ENCODE measurements at regions not wholly inside any gene's neighbourhood (a gene's known extent, or its start where the extent isn't known, plus 50 kb on each side); places are given as distances from the start of the nearest gene placed in this dataset.

GRCh38 chr3:5041315-5041714 is 62.1 kb downstream of the BHLHE40 start:
- intact Hi-C loops (cut with DNase I), result no loop called here
- no peak for ATAC-seq
- no peak overlapping the region for H3K4me3 ChIP-seq
- H3K9me3 ChIP-seq, result no peaks in the 10 kb centered on the region
- no peak for FAIRE-seq
- H3K4me1 ChIP-seq, result no peaks in the 10 kb centered on the region
- H3K36me3 ChIP-seq, result no peaks in the 10 kb centered on the region
- no peaks in the 10 kb centered on the region for H3K27me3 ChIP-seq
- DNase-seq, result no peak
- no peak overlapping the region for H3K27ac ChIP-seq
- TF ChIP-seq CTCF (IDR thresholded peaks at IDR 0.05), result no peak
- 68 to 81% methylated on average over 4 of the region's 4 CpGs for WGBS, 2 donors

GRCh38 chr3:5045961-5046360 is 66.7 kb downstream of the BHLHE40 start:
- Histone ChIP-seq H3K4me1 (no peaks in the 10 kb centered on the region), H3K4me3 (no peak overlapping the region), H3K9me3 (no peaks in the 10 kb centered on the region), H3K36me3 (no peaks in the 10 kb centered on the region), H3K27ac (no peak overlapping the region), H3K27me3 (no peaks in the 10 kb centered on the region)
- FAIRE-seq (no peak), DNase-seq (no peak), ATAC-seq (no peak)
- intact Hi-C loops (cut with DNase I), result no loop called here
- TF ChIP-seq CTCF (IDR thresholded peaks at IDR 0.05), result no peak
- WGBS, 2 donors, result 69 to 72% methylated on average over 2 of the region's 2 CpGs

GRCh38 chr3:5047764-5048419 is 68.7 kb downstream of the BHLHE40 start:
- intact Hi-C loops (cut with DNase I), result no loop called here
- ATAC-seq, result peak in 2 of 4 donors; percentile 32
- no peak overlapping the region for H3K27ac ChIP-seq
- no peaks in the 10 kb centered on the region for H3K9me3 ChIP-seq
- TF ChIP-seq CTCF (IDR thresholded peaks at IDR 0.05), result no peak
- no peak overlapping the region for H3K4me3 ChIP-seq
- no peak for FAIRE-seq
- WGBS, 2 donors, result 42% methylated on average over 3 of the region's 3 CpGs
- H3K4me1 ChIP-seq, result no peaks in the 10 kb centered on the region
- no peaks in the 10 kb centered on the region for H3K27me3 ChIP-seq
- H3K36me3 ChIP-seq, result no peaks in the 10 kb centered on the region
- no peak for DNase-seq

GRCh38 chr3:5051772-5052171 is 70.3 kb upstream of the ARL8B start:
- no peak for FAIRE-seq
- TF ChIP-seq CTCF (IDR thresholded peaks at IDR 0.05), result no peak
- ATAC-seq, result no peak
- 26 to 28% methylated on average over 3 of the region's 3 CpGs for WGBS, 2 donors
- DNase-seq, result no peak
- Histone ChIP-seq H3K36me3 (no peaks in the 10 kb centered on the region), H3K27ac (no peak overlapping the region), H3K4me1 (no peaks in the 10 kb centered on the region), H3K4me3 (no peak overlapping the region), H3K27me3 (no peaks in the 10 kb centered on the region), H3K9me3 (no peaks in the 10 kb centered on the region)
- intact Hi-C loops (cut with DNase I), result loop anchor here in 2 of 3 donors (10.0 kb wide), 2 partner anchors 337 to 347 kb away; no protein-coding TSS in a partner anchor

- no peaks in the 10 kb centered on the region for H3K36me3 ChIP-seq
- H3K27ac ChIP-seq, result no peak overlapping the region
- intact Hi-C loops (cut with DNase I), result loop anchor here in 2 of 3 donors (10.0 kb wide), 2 partner anchors 337 to 347 kb away; no protein-coding TSS in a partner anchor
- no peaks in the 10 kb centered on the region for H3K27me3 ChIP-seq
- WGBS, 2 donors, result 74 to 83% methylated on average over 3 of the region's 3 CpGs
- no peak for FAIRE-seq
- no peaks in the 10 kb centered on the region for H3K4me1 ChIP-seq
- no peak for ATAC-seq
- no peak for TF ChIP-seq CTCF (IDR thresholded peaks at IDR 0.05)
- H3K9me3 ChIP-seq, result no peaks in the 10 kb centered on the region
- no peak overlapping the region for H3K4me3 ChIP-seq
- no peak for DNase-seq
These were observed 69.8 kb upstream of the ARL8B start for GRCh38 chr3:5052247-5052646.

Measured in pancreas (tissue), 10 donors.